H1 (cell line): ENCODE measurements at regions not wholly inside any gene's neighbourhood (a gene's known extent, or its start where the extent isn't known, plus 50 kb on each side); places are given as distances from the start of the nearest gene placed in this dataset.

ENCODE experiments used
- ATF3 ChIP-seq: IDR thresholded peaks from 2 replicates; pipeline ENCODE4 v1.6.1; 2011; ENCODE audit warnings: low read depth, mild to moderate bottlenecking, low read length; ENCODE audit not compliant: insufficient read depth
- CTCF ChIP-seq, 3 experiments: IDR thresholded peaks; 1 replicate in 2 of 3; 2 replicates in 1 of 3; pipeline versions ENCODE4 v1.5.1 to v1.6.1; 2011; ENCODE audit warnings: low read length in 3 of 3, mild to moderate bottlenecking in 3 of 3, inconsistent platforms in 2 of 3, low read depth in 1 of 3, moderate library complexity in 1 of 3; ENCODE audit not compliant: insufficient read depth in 1 of 3; ENCODE audit errors: control extremely low read depth in 1 of 3
- EZH2 ChIP-seq: fragments of 200-600 bp; sonication (generic); IDR thresholded peaks from 2 replicates; pipeline ENCODE4 v1.7.1; 2012; ENCODE audit warnings: low read depth, mild to moderate bottlenecking, moderate library complexity, low read length, inconsistent platforms; ENCODE audit not compliant: severe bottlenecking
- POLR2A ChIP-seq, 2 experiments: IDR thresholded peaks; 1 replicate in 1 of 2; 2 replicates in 1 of 2; pipeline ENCODE4 v1.6.1; 2011; ENCODE audit warnings: low read depth in 2 of 2, low read length in 2 of 2, mild to moderate bottlenecking in 2 of 2; ENCODE audit errors: control extremely low read depth in 1 of 2
- POLR2AphosphoS5 ChIP-seq: IDR thresholded peaks from 2 replicates; pipeline ENCODE4 v1.6.1; 2011; ENCODE audit warnings: low read depth, low read length
- RFX5 ChIP-seq: IDR thresholded peaks from 2 replicates; pipeline ENCODE4 v1.6.1; 2011; ENCODE audit warnings: low read depth, low read length, improper control_type of control experiment, borderline replicate concordance
- SAP30 ChIP-seq: fragments of 300-600 bp; sonication (generic); IDR thresholded peaks from 2 replicates; pipeline ENCODE4 v1.7.1; 2012; ENCODE audit warnings: low read length, moderate library complexity, mild to moderate bottlenecking, inconsistent platforms; ENCODE audit not compliant: insufficient read depth, insufficient replicate concordance

GRCh38 chr4:181748581-181748980 is 494.6 kb upstream of the TENM3 start:
- TF ChIP-seq RFX5 = no peak
- no peak for TF ChIP-seq ATF3
- TF ChIP-seq CTCF (IDR thresholded peaks at IDR 0.05; ENCODE audit: control extremely low read depth in 1 of 3, insufficient read depth in 1 of 3, low read depth in 1 of 3, low read length in 3 of 3) = no peak
- TF ChIP-seq POLR2AphosphoS5 = no peak
- TF ChIP-seq SAP30 = no peak
- TF ChIP-seq EZH2 = no peak
- TF ChIP-seq POLR2A (IDR thresholded peaks at IDR 0.05; ENCODE audit: control extremely low read depth in 1 of 2, low read depth in 2 of 2, low read length in 2 of 2) = no peak
